ENCODE measurements at regions not wholly inside any gene's neighbourhood (a gene's known extent, or its start where the extent isn't known, plus 50 kb on each side); places are given as distances from the start of the nearest gene placed in this dataset.
"Not testable (repeated sequence)": the region's sequence is repeated elsewhere in the genome, so short reads cannot be mapped to it uniquely, and the experiment has no call there.

- H3K27ac Mint-ChIP-seq; H3K4me1 Mint-ChIP-seq; H3K4me1 ChIP-seq (ENCODE audit: insufficient read depth, low read length); intact Hi-C loops (cut with micrococcal nuclease); H3K36me3 Mint-ChIP-seq; POLR2A ChIA-PET (ENCODE audit: partially characterized antibody); H3K9me3 ChIP-seq (ENCODE audit: control insufficient read depth in 1 of 2, low read length in 2 of 2); H3K27ac ChIP-seq (ENCODE audit: low read depth, low read length); H3K27me3 Mint-ChIP-seq; H3K27me3 ChIP-seq (ENCODE audit: insufficient read depth, low read length); DNase-seq; H3K4me3 Mint-ChIP-seq; H3K9me3 Mint-ChIP-seq; CTCF ChIA-PET (ENCODE audit: partially characterized antibody); H3K4me3 ChIP-seq (ENCODE audit: low read length in 2 of 2); H3K36me3 ChIP-seq (ENCODE audit: insufficient read depth, low read length): not testable (repeated sequence)
These were observed 249.9 kb upstream of the ZNF722 start for GRCh38 chr7:63748571-63749302.

DNA sequence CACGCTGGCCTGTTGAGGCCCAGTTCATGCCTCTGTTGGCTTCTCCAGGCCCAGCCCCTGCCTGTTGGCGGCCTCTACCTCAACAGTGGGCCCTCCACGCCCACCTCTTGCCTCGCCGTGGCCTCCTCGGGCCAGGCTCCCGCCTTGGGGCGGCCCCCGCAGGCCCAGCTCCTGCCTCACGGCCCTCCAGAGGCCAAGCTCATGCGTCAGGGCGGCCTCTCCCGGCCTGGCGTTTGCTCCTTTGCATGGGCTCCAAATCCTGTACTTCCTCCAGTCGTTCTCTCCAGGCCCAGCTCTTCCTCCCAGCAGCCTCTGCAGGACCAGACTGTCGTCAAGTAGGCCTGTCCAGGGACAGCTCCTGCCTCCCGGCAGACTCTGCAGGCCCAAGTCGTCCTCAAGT lies 246.2 kb upstream of the ZNF722 start:
- H3K9me3 Mint-ChIP-seq; H3K27me3 Mint-ChIP-seq; H3K36me3 ChIP-seq (ENCODE audit: insufficient read depth, low read length): not testable (repeated sequence)

GRCh38 chr7:63753160-63753559 lies 245.5 kb upstream of the ZNF722 start:
- H3K9me3 Mint-ChIP-seq; H3K4me3 Mint-ChIP-seq; H3K36me3 Mint-ChIP-seq; H3K27ac ChIP-seq (ENCODE audit: low read depth, low read length); H3K36me3 ChIP-seq (ENCODE audit: insufficient read depth, low read length); intact Hi-C loops (cut with micrococcal nuclease); H3K27ac Mint-ChIP-seq; DNase-seq; H3K9me3 ChIP-seq (ENCODE audit: control insufficient read depth in 1 of 2, low read length in 2 of 2); CTCF ChIA-PET (ENCODE audit: partially characterized antibody); H3K4me1 Mint-ChIP-seq; H3K4me1 ChIP-seq (ENCODE audit: insufficient read depth, low read length); H3K4me3 ChIP-seq (ENCODE audit: low read length in 2 of 2); H3K27me3 ChIP-seq (ENCODE audit: insufficient read depth, low read length); POLR2A ChIA-PET (ENCODE audit: partially characterized antibody); H3K27me3 Mint-ChIP-seq: not testable (repeated sequence)

More for the DNA sequence above, 246.2 kb upstream of the ZNF722 start:
- intact Hi-C loops (cut with micrococcal nuclease); H3K4me3 Mint-ChIP-seq; H3K27ac ChIP-seq (ENCODE audit: low read depth, low read length); H3K4me3 ChIP-seq (ENCODE audit: low read length in 2 of 2); H3K27ac Mint-ChIP-seq; DNase-seq; CTCF ChIA-PET (ENCODE audit: partially characterized antibody); H3K9me3 ChIP-seq (ENCODE audit: control insufficient read depth in 1 of 2, low read length in 2 of 2); H3K27me3 ChIP-seq (ENCODE audit: insufficient read depth, low read length); H3K4me1 Mint-ChIP-seq; H3K36me3 Mint-ChIP-seq; POLR2A ChIA-PET (ENCODE audit: partially characterized antibody); H3K4me1 ChIP-seq (ENCODE audit: insufficient read depth, low read length): not testable (repeated sequence)

- H3K4me3 ChIP-seq (ENCODE audit: low read length in 2 of 2); H3K27me3 ChIP-seq (ENCODE audit: insufficient read depth, low read length); H3K36me3 ChIP-seq (ENCODE audit: insufficient read depth, low read length); H3K4me1 Mint-ChIP-seq; H3K9me3 Mint-ChIP-seq; intact Hi-C loops (cut with micrococcal nuclease); CTCF ChIA-PET (ENCODE audit: partially characterized antibody); H3K36me3 Mint-ChIP-seq; DNase-seq; H3K9me3 ChIP-seq (ENCODE audit: control insufficient read depth in 1 of 2, low read length in 2 of 2); H3K27ac Mint-ChIP-seq; H3K4me3 Mint-ChIP-seq; H3K4me1 ChIP-seq (ENCODE audit: insufficient read depth, low read length); H3K27ac ChIP-seq (ENCODE audit: low read depth, low read length); H3K27me3 Mint-ChIP-seq; POLR2A ChIA-PET (ENCODE audit: partially characterized antibody): not testable (repeated sequence)
These were observed 238.4 kb upstream of the ZNF722 start for GRCh38 chr7:63760202-63760601.

GRCh38 chr7:63765541-63765940 lies 233.1 kb upstream of the ZNF722 start:
- H3K27me3 ChIP-seq (ENCODE audit: insufficient read depth, low read length); H3K4me1 ChIP-seq (ENCODE audit: insufficient read depth, low read length); H3K27me3 Mint-ChIP-seq; H3K4me1 Mint-ChIP-seq; H3K36me3 Mint-ChIP-seq; H3K4me3 Mint-ChIP-seq; DNase-seq; intact Hi-C loops (cut with micrococcal nuclease); CTCF ChIA-PET (ENCODE audit: partially characterized antibody); H3K27ac Mint-ChIP-seq; POLR2A ChIA-PET (ENCODE audit: partially characterized antibody); H3K36me3 ChIP-seq (ENCODE audit: insufficient read depth, low read length); H3K27ac ChIP-seq (ENCODE audit: low read depth, low read length); H3K4me3 ChIP-seq (ENCODE audit: low read length in 2 of 2); H3K9me3 ChIP-seq (ENCODE audit: control insufficient read depth in 1 of 2, low read length in 2 of 2): not testable (repeated sequence)
- peaks cover 0 to 11% (median 6%) of the 10 kb centered on the region in 8 donors for H3K9me3 Mint-ChIP-seq

DNA sequence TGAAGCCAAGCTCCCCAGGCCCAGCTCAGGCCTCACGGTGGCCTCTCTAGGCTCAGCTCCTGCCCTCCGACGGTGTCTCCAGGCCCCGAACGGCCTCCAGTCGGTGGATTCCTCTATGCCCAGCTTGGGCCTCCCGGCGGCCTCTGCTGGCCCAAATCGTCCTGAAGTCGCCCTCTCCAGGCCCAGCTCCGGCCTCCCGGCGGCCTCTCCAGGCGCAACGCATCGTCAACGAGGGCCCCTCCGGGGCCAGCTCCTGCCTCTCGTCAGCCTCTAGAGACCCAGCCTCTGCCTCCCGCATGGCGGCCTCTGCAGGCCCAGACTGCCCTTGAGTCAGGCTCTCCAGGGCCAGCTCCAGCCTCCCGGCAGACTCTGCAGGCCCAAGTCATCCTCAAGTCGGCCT lies 232.5 kb upstream of the ZNF722 start:
- H3K36me3 ChIP-seq (ENCODE audit: insufficient read depth, low read length); H3K27ac Mint-ChIP-seq; H3K4me1 ChIP-seq (ENCODE audit: insufficient read depth, low read length); H3K36me3 Mint-ChIP-seq; intact Hi-C loops (cut with micrococcal nuclease); H3K27me3 ChIP-seq (ENCODE audit: insufficient read depth, low read length); H3K4me3 Mint-ChIP-seq; DNase-seq; POLR2A ChIA-PET (ENCODE audit: partially characterized antibody); H3K27ac ChIP-seq (ENCODE audit: low read depth, low read length); H3K9me3 ChIP-seq (ENCODE audit: control insufficient read depth in 1 of 2, low read length in 2 of 2); H3K4me3 ChIP-seq (ENCODE audit: low read length in 2 of 2); H3K27me3 Mint-ChIP-seq; CTCF ChIA-PET (ENCODE audit: partially characterized antibody); H3K4me1 Mint-ChIP-seq: not testable (repeated sequence)
- peaks cover 0 to 11% (median 6%) of the 10 kb centered on the region in 8 donors for H3K9me3 Mint-ChIP-seq

DNA sequence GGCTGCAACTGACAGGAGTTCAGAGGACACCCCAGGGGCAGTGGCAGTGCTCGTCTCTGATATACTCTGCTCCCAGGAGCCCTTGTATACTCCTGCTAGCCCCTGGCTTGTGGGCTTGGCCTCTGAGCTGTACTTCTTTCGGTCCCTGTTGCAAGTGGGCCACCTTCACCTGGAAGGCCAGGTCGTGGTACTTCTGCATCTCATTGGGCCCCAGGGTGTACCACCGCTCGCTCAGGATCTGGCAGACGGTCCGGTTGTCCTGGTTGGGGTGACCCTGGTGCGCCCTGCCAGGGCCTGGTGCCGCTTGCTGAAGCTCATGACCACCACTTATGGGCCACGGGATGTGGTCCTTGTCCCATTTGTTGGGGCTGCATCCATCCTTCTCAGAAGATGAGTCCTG lies 228.5 kb upstream of the ZNF722 start:
- H3K36me3 Mint-ChIP-seq; H3K27me3 ChIP-seq (ENCODE audit: insufficient read depth, low read length); H3K36me3 ChIP-seq (ENCODE audit: insufficient read depth, low read length); H3K27ac ChIP-seq (ENCODE audit: low read depth, low read length); H3K4me3 Mint-ChIP-seq; H3K4me1 ChIP-seq (ENCODE audit: insufficient read depth, low read length); H3K4me1 Mint-ChIP-seq; intact Hi-C loops (cut with micrococcal nuclease); POLR2A ChIA-PET (ENCODE audit: partially characterized antibody); H3K4me3 ChIP-seq (ENCODE audit: low read length in 2 of 2); CTCF ChIA-PET (ENCODE audit: partially characterized antibody); H3K27me3 Mint-ChIP-seq; H3K9me3 ChIP-seq (ENCODE audit: control insufficient read depth in 1 of 2, low read length in 2 of 2); DNase-seq: not testable (repeated sequence)
- Mint-ChIP-seq H3K9me3 (peaks cover 0 to 10% (median 6%) of the 10 kb centered on the region in 8 donors), H3K27ac (peak overlapping the region in 1 of 7 donors; percentile 29)
